ENCODE measurements at regions not wholly inside any gene's neighbourhood (a gene's known extent, or its start where the extent isn't known, plus 50 kb on each side); places are given as distances from the start of the nearest gene placed in this dataset.

DNA sequence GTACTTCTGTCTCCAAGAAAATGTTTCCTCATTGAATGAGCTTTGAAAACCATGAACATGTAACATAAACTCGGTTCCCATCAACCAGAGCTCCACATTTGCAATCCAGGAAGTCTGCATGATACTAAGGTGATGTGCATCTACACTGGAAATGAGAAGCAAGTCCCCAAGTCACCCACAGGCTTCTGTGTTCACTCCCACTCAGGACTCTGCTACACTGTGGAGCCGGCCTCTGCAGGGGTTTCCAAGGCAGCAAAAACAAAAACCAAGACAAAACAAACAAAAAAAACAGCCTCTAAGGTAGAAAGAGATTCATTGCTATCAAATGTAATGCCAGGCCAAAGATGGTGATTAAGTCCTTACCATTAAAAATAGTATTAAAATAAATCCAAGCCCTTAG, 593.7 kb downstream of the IRX1 start:
- no peak for DNase-seq (ENCODE audit: low read depth in 3 of 3)

DNA sequence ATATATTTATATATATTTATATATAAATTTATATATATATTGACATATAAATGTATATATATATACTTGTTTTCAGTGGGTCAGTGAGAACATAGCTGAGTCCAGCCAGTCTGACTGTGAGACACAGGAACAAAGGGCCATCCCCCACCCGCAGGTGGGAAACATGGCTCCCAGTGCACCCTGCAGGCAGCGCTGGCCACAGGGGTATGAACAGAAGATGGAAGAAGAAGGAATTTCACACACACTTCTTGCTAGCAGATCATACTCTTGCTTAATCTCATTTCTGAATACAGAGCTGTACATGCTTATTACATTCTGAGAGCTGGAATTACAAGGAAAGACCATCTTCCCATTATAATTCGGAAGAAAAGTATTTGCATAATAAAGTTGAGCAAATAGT, 595.4 kb downstream of the IRX1 start:
- no peak for DNase-seq (ENCODE audit: low read depth in 3 of 3)

DNA sequence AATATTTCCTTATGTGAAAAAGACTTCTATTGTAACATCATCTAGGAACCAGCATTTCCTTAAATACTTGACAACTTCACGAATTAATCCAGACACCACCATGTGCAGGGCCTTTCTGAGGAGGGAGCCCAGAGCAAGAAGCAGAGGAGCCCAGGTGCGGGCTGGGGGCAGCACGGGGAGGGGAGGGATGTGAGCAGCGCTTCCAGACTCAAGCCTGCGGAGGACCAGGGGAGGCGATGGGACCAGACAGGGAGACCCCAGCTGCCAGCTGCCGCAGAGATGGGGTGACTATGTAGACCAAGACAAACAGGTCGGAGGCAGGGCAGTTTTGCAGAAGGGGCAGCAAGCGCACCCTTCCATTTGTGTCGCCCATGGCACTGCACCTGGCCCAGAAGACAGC, 596.1 kb downstream of the IRX1 start:
- no peak for DNase-seq (ENCODE audit: low read depth in 3 of 3)

DNA sequence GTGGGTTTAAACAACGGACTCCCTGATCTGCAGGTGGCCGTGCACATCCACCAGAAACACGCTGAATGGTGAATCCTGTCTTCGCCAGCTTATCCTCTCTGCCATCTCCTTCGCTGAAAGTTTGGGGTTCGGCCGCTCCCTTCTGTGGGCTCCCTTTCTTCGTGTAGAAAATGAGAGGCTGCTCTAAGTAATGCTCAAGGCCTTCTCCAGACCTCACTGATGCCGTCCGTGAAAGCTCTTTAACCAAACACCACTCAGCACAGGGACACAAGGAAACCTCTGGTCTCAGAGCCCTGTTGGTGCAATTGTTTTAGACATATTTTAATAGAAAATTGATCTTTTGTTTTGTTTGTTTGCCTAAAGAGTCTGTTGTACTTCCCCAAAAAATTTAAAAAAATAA, 596.5 kb downstream of the IRX1 start:
- no peak for DNase-seq (ENCODE audit: low read depth in 3 of 3)

DNA sequence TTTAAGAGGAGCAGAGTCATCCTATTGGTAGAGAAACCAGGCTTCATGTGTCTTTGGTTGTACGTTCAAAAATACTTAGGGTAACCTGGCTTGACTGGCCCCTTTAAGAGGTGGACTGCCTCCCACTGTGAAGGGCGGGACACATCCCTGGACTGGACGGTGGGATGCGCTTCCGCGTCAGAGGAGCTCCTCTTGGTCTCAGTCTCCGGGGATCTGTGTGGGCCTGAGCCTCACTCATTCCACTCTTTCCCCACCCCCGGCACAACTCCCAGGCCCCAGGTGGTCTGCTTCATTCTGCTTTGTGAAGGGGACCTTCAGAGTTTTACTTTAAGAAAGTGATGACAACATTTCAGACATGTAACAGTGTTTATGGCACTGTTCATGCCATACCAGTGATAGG, 601.1 kb downstream of the IRX1 start:
- no peak for DNase-seq (ENCODE audit: low read depth in 3 of 3)

DNA sequence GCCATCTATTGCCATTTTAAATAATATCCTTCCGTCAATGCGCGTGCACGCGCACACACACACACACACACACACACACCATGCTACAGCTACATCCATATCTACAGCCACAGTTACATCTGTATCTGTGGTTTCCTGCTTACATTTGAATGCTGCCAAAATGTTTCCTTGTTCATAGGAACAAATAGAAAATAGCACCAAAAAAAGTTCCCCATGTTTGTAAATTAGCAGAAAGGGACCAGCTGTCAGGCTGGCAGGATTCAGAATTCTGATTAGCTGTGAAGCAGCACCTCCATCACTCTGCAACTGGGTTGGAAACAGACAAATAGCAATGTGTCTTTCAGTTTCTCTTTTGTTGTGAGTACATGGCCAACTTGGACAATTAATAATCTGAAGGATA, 601.5 kb downstream of the IRX1 start:
- no peak for DNase-seq (ENCODE audit: low read depth in 3 of 3)

DNA sequence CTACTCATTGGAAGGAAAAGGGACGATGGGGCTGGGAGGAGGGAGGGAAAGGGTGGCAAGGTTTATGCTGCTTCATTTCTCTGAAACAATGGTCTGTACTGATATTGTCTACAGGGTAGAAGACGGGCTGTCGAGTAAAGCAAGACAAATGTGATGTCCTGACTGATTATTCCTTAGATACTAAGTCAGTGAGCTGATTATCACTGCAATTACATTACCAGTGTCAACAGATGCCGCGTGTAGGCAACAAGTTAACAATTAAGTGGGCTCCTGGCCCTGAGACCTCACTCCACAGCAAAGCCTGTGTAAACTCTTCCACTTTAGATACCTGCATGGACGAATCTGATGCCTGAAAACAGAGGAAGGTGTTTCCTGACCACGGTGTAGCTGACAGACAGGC, 602.8 kb downstream of the IRX1 start:
- DNase-seq (ENCODE audit: low read depth in 3 of 3): no peak

DNA sequence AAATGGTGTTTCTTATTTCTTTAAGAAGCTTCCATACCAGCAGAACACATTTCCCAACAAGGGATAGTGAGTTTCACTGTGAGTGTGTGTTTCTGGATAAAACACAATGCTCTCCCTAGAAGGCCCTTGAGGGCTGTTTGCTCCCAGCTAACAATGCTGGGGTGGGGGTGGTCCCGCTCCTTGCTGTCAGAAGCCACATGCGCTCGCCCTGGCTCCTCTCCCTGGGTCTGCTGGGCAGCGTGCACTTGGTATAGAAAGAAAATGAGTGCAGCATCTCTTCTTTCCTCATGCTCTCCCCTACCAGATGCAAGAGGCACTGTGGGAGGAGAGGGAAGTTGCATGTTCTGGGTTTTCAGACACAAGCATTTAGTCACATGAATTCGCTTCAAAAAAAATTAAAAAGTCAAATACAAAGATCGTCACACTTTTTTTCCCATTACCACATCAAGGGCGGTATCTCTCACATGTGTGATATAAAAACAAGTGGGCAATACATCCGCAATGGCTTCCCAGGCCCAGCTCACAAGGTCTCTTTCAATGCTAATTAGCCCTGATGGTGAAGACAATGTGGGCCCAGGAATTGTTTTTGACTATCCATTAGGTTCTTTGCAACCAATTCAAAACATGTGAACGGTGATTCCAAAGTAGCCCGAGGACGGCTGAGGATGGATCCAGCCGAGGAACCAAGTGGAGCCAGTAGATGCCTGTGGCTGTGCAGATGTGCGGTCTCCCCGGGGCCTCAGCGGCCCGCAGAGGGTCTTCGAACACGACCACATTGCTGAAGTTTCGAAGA, 603.6 kb downstream of the IRX1 start:
- DNase-seq (ENCODE audit: low read depth in 3 of 3): no peak

DNA sequence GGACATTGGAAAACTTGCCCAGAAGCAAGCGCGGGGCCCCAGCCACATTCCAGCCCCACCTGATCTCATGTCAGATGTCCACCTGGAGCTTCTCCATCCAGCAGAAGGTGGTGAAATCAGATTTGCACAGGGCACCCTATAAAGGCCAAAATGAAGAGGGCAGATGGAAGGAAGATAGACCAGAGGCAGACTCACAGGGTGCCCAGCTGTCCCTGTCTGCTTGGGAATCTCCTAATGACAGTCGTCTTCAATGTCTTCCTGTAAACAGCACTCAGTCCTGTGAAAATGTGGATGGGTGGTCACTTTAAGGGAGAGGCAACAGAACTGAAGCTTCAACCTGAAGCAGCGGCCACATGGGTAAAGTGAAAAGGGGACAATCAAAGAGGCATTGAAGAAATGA, 607.5 kb downstream of the IRX1 start:
- no peak for DNase-seq (ENCODE audit: low read depth in 3 of 3)

DNA sequence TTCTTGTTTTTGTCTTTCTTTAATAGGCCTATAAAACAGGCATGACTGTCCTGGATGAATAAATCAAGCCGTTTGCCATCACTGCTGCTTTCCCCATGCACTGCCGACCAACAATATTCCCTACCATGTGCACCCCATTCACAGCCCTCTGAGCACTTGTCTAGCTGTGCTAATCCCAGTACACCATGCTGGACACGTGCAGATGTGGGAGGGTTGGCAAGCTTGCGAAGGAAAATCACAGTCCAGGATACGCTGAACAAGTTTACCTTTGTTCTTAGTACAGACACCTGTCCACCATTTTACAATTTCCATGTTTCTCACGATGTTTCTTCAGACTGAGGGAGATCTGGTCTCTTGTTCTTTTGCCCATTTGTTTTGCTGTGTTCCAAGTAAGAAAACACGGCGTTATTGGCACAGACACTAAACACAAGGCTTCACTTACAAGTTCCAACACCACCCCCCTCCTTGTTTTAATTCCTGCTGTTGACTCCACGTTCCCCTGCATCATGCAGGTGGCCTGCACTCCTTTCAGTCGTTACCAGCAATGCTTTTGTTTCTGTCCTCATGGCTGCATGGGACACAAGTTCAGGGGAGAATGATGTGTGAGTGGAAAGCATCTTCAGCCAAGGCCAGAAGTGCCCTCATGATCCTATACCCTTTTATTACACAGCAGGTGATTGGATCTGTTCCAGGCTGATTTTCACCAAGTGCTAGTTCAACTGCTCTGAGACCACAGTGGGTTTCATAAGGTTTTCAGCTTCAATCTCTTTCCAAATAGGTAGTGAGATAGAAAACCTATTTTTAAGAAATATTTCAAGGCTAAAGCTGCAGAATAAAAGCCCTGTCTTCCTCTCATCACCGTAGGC, 608.9 kb downstream of the IRX1 start:
- no peak for DNase-seq (ENCODE audit: low read depth in 3 of 3)

DNA sequence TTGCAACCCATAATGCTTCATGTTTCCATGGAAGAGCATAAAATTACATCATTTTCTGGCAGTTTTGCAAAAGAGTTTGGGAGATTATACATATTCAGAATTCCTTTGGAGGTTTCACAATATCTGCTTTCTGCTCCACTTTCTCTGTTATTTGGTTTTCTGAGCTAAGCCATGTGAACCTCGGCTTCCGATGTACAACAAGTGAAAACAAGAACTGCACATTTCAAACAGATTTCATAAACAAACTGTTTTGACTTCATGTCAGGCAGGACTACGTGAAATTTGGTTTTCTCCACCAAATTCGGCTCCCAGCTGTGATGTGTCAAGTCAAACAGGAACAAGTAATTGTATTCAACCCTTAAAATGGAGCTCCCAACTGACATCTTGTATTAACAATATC, 609.8 kb downstream of the IRX1 start:
- DNase-seq (ENCODE audit: low read depth in 3 of 3): no peak

DNA sequence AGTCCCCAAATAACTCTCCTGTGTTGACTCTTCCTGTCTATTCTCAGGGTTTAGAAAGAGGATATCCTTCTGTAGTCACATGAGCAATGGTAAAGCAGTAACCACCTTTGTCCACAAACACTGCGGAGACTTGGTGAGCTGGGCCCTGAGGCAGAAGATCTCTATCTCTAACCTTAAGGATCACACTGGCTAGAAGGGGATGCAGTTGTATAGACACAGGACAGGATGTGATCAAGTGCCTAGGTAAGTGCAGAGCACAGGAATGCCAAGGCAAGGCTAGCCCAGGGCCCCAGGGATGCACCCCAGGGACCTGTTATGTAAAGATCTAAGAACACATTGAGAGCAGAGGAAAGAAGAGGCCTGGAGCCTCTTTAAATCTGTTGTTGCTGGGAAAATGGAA, 610.5 kb downstream of the IRX1 start:
- no peak for DNase-seq (ENCODE audit: low read depth in 3 of 3)

DNA sequence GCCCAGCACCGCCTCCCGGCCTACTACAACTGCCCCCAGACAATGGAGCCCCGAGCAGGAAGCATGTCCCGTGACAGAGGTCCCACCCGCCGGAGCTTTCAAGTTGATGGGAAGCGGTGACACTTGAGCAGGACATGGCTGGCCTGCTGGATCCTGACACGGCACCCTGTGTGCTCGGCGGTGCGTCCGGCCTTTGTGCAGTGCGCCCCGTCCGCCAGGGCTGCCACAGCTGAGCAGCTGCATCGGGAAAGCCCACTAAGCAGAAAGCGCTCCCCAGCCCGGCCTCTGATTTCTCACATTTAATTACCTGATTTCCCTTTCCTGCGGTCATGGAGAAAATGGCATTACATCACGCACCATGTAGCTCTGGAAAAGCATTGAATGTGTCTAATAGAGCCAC, 611.9 kb downstream of the IRX1 start:
- no peak for DNase-seq (ENCODE audit: low read depth in 3 of 3)

DNA sequence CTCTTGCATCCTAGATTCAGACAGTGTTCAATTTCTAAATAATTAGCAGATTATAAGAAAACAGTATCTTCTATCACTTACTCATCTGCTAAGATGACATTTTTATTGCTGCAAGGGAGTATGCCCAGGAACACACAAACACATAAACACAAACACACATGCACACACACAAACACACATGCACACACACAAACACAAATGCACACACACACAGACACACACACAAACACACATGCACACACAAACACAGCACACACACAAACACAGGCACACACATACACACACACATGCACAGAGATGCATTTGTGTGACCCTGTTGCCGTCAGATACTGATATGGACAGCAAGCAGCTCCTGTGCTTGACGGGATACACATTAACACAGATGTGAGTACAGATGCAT, 612.9 kb downstream of the IRX1 start:
- no peak for DNase-seq (ENCODE audit: low read depth in 3 of 3)

DNA sequence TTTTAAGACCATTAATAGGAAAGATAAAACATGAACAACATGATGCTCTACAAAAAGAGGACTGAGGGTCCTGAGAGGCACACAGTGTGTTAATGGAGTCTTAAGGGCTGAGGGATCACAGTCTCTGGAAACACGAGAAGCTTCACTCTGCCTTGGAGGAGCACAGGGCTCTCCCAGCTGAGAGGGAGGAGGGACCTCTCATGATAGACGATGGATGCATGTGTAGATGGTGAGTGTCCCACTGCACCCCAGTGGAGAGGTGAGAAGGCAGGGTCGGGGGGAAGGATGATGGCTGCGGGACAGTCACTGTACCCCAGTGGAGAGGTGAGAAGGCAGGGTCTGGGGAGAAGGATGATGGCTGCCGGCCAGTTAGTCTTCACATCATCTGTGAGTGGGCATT, 613.4 kb downstream of the IRX1 start:
- no peak for DNase-seq (ENCODE audit: low read depth in 3 of 3)

DNA sequence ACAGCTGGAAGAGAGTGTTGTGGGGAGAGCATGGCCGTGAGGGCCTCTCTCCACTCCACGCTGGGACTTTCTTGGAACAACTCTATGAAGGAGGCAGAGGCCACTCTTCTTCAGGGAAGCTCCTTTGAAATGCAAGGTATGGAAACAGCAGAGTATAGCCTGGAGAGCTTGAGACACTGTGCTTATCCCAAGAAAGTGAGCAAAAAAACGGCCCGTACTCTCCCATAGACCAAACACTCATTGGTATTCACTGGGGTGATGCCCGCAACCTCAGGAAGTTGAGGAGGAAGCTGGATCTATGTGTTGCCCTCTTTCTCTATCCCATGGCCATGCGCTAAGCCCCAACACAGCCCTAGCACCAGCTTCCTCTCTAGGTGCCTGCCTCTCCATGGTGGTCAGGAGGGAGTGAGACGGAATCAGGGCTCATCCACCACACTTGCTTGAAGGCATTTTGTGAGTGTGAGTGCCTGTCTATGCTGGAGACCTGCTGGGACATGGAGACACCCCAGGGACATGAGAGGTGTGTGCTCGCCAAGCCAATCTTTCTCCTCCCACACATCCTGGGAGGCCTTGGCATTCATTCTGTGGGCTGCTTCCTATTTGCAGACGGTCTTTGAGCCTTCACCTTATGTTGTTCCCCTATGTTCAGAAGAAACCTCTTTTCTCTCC, 616.6 kb downstream of the IRX1 start:
- no peak for DNase-seq (ENCODE audit: low read depth in 3 of 3)

DNA sequence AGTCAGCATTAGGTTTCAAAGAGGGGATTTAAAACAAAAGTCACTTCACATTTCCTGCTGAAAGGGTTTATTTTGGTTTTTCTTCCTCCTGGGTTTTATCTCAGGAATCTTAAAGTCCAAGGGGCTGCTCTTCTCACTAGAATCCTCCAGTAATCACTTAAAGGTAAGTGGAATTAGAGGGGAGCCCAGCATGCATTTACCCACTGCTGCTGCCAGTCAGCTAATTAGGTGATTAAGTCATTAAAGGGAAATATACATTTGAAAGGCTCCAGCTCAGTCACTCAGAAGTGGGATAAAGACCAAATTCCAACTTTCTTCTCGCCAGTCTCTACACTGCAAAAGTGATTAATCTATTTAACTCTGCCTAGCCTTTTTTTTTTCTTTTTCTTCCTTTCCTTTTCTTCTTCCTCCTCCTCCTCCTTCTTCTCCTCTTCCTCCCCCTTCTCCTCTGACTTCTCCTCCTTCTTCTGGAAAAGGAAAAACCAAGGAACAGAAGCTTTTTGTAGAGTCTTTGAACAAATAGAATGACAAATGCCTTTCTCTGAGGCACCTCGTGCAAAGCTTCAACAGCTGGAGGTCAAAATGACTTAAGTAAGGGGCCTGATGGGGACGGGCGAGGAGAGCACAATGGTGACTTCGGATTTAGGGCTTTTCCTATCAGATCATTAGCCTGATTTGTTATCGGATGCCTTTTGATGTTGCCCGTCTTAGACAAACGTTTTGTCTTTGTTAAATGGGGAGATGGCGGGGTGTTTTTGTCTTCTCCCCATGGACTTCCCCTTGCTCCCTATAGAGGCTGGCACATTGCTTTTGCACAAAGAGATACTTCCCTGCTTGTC, 617.6 kb downstream of the IRX1 start:
- no peak for DNase-seq (ENCODE audit: low read depth in 3 of 3)

DNA sequence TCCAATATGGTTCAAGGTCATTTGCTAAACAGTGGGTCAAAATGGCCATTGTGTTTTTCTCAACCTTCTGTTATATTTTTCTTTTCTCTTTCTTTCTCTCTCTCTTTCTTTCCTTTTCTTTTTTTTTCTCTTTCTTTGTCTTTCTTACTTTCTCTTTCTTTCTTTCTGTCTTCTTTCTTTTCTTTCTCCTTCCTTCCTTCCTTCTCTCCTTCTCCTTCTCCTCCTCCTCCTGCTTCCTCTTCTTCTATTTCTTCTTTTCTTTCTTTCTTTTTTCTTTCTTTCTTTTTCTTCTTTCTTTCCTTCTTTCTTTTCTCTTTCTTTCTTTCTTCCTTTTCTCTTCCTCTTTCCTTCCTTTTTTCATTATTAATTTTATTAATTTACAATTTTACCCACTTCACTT, 619.5 kb downstream of the IRX1 start:
- DNase-seq (ENCODE audit: low read depth in 3 of 3): no peak

DNA sequence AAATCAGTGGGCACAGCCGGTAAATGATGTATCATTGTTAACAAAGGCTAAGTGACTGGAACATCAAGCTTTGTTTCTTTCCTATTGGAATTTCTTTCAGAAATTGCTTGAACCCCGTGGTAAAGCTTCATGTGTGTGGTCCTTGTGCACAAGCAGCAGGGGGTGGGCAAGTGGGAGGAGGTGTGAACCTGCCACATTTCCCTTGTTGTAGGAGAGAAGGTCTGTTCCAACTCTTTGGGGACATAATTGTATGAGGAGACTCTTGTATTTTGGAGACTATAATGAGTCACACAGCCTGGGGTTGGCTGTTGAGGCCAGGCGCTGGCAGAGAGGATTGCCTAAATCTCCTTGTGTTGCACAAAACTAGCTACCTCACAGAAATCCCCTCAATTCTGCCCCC, 620.5 kb downstream of the IRX1 start:
- DNase-seq (ENCODE audit: low read depth in 3 of 3): no peak

DNA sequence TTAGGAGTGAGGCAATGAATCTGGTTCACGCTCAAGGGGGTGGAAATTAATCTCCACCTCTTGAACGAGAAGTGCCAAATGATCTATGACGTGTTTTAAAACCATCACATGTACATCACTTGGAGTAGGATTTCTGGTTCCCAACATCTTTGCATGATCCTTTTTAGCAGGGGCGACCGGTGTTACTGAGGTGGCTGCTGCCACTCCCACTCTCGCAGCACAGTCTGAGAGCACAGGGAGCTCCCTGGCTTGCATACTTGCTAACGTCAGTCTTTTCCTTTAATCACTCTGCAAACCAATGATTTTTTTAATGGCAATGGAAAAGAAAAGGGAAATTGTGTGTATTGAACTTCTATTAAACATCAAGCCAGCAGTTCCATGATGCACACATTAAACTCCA, 624.4 kb downstream of the IRX1 start:
- DNase-seq (ENCODE audit: low read depth in 3 of 3): no peak

DNA sequence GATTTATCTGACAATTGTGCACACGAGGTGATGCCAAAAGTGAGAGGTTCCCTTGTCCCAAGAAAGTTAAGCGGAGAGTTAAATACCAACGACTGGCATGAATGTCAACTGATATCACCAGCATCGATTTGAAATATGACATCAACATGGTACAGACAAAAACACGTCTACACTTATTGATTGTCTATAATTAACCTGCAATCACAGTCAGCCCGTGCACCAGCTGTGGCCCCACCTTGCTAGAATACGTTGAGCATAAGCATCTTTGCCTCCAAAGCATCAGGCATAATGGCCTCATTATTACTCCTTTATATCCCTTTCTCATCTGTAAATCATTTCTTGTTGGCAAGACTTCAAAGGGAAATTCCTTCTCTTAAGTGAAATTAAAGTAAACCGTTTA, 625.4 kb downstream of the IRX1 start:
- no peak for DNase-seq (ENCODE audit: low read depth in 3 of 3)

DNA sequence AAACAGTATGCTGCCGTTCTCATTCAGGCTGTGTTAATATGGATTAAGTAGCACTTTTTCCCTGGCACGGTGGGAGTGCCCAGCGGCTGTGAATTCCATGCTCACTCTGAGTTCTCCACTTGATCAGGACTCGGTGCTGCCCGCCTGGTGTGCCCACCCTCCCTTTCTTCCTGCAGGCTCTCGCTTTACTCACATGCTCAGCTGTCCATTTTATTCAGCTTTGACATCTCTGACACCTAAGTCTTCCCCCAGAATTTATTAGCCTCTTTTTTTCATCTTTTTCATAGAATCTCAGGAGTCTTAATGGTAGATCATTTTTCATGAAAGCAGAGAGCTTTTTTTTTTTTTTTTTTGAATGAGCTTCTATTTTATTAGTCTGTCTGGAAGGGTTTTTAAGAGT, 626.5 kb downstream of the IRX1 start:
- no peak for DNase-seq (ENCODE audit: low read depth in 3 of 3)
